IMR-90 (cell line): ENCODE measurements at regions not wholly inside any gene's neighbourhood (a gene's known extent, or its start where the extent isn't known, plus 50 kb on each side); places are given as distances from the start of the nearest gene placed in this dataset.

ENCODE experiments used
- ATAC-seq: fragments of 200-7000 bp; cut with Tn5 transposase; 2 replicates; pipeline ENCODE4 v1.9.1; 2020; ENCODE audit warnings: low read depth, mild to moderate bottlenecking, moderate library complexity
- BruUV-seq: library from RNA; stranded (reverse); fragments of 400-500 nt; replicated peaks from 2 replicates; lab custom pipeline; 2021; lab: Mats Ljungman, UMichigan
- CTCF ChIA-PET: fragments of 300-600 bp; formaldehyde crosslinking; extraction: SDS; loops from one replicate; lab custom pipeline; 2021; ENCODE audit warnings: antibody characterized with exemption; lab: Yijun Ruan, JAX
- POLR2A ChIA-PET: fragments of 300-600 bp; sonication (Branson Sonifier 250); formaldehyde crosslinking; loops from one replicate; lab custom pipeline; 2022; ENCODE audit warnings: antibody characterized with exemption; ENCODE audit not compliant: unreplicated experiment; lab: Charles Lee
- DNase-seq: peaks from one replicate; pipeline ENCODE4 v3.0.0; 2013
- H2AFZ ChIP-seq: replicated peaks from 2 replicates; pipeline ENCODE3; 2013; ENCODE audit warnings: low read length, mild to moderate bottlenecking; ENCODE audit not compliant: poor library complexity
- H2AK5ac ChIP-seq: 2 replicates; pipeline ENCODE4 v1.6.1; 2013; ENCODE audit warnings: low read depth, low read length, inconsistent platforms
- H2AK9ac ChIP-seq: replicated peaks from 2 replicates; pipeline ENCODE3; 2013; ENCODE audit warnings: mild to moderate bottlenecking, low read depth, low read length, moderate library complexity; ENCODE audit not compliant: poor library complexity
- H2BK120ac ChIP-seq: 2 replicates; pipeline ENCODE4 v1.6.1; 2013; ENCODE audit warnings: low read depth, low read length, inconsistent platforms
- H2BK15ac ChIP-seq: 3 replicates; pipeline ENCODE4 v1.6.1; 2013; ENCODE audit warnings: low read depth, low read length, inconsistent platforms
- H2BK20ac ChIP-seq: 2 replicates; pipeline ENCODE4 v1.6.1; 2013; ENCODE audit warnings: low read depth, mild to moderate bottlenecking, inconsistent platforms, low read length, moderate library complexity
- H2BK5ac ChIP-seq: 2 replicates; pipeline ENCODE4 v1.6.1; 2013; ENCODE audit warnings: mild to moderate bottlenecking, low read depth, low read length, inconsistent platforms; ENCODE audit not compliant: poor library complexity, severe bottlenecking
- H3K14ac ChIP-seq: replicated peaks from 2 replicates; pipeline ENCODE4 v1.6.1; 2013; ENCODE audit warnings: low read depth, low read length, inconsistent platforms
- H3K18ac ChIP-seq: 2 replicates; pipeline ENCODE4 v1.6.1; 2013; ENCODE audit warnings: low read depth, low read length, control low read depth
- H3K23ac ChIP-seq: 2 replicates; pipeline ENCODE4 v1.6.1; 2013; ENCODE audit warnings: low read depth, low read length, inconsistent platforms
- H3K27ac ChIP-seq: 2 replicates; pipeline ENCODE4 v1.5.1; 2013; ENCODE audit warnings: mild to moderate bottlenecking, control low read depth, low read length; ENCODE audit not compliant: insufficient read depth
- H3K27me3 ChIP-seq: 2 replicates; pipeline ENCODE4 v1.6.1; 2013; ENCODE audit warnings: low read length; ENCODE audit not compliant: control insufficient read depth, insufficient read depth
- H3K36me3 ChIP-seq: 2 replicates; pipeline ENCODE4 v1.6.1; 2013; ENCODE audit warnings: low read length, mixed read lengths; ENCODE audit not compliant: control insufficient read depth, insufficient read depth
- H3K4ac ChIP-seq: 2 replicates; pipeline ENCODE4 v1.6.1; 2013; ENCODE audit warnings: low read depth, low read length, inconsistent platforms
- H3K4me1 ChIP-seq: 2 replicates; pipeline ENCODE4 v1.6.1; 2013; ENCODE audit warnings: low read length, mixed read lengths; ENCODE audit not compliant: control insufficient read depth, insufficient read depth
- H3K4me2 ChIP-seq: 2 replicates; pipeline ENCODE4 v1.6.1; 2013; ENCODE audit warnings: low read depth, mild to moderate bottlenecking, control low read depth, low read length, moderate library complexity
- H3K4me3 ChIP-seq: 2 replicates; pipeline ENCODE4 v1.5.1; 2013; ENCODE audit warnings: low read depth, mild to moderate bottlenecking, control low read depth, low read length, moderate library complexity; ENCODE audit not compliant: insufficient read depth
- H3K56ac ChIP-seq: 2 replicates; pipeline ENCODE4 v1.6.1; 2013; ENCODE audit warnings: low read length, inconsistent platforms; ENCODE audit not compliant: insufficient read depth; ENCODE audit errors: extremely low read depth
- H3K79me1 ChIP-seq, 2 experiments: 2 replicates each; pipeline ENCODE4 v1.6.1; 2013; ENCODE audit warnings: low read length in 2 of 2, inconsistent platforms in 1 of 2, low read depth in 1 of 2
- H3K9ac ChIP-seq: 2 replicates; pipeline ENCODE4 v1.6.1; 2013; ENCODE audit warnings: low read depth, low read length, control low read depth
- H3K9me1 ChIP-seq: 2 replicates; pipeline ENCODE4 v1.6.1; 2013; ENCODE audit warnings: low read length, inconsistent platforms; ENCODE audit not compliant: insufficient read depth
- H3K9me3 ChIP-seq: 2 replicates; pipeline ENCODE4 v1.6.1; 2013; ENCODE audit warnings: low read length; ENCODE audit not compliant: control insufficient read depth, insufficient read depth
- H4K20me1 ChIP-seq: 2 replicates; pipeline ENCODE4 v1.6.1; 2013; ENCODE audit warnings: low read length, inconsistent platforms; ENCODE audit not compliant: insufficient read depth
- H4K5ac ChIP-seq: 2 replicates; pipeline ENCODE4 v1.6.1; 2013; ENCODE audit warnings: mild to moderate bottlenecking, low read depth, low read length, control low read depth
- H4K8ac ChIP-seq, 2 experiments: 2 replicates each; pipeline ENCODE4 v1.6.1; 2013; ENCODE audit warnings: low read depth in 2 of 2, low read length in 2 of 2, control low read depth in 1 of 2, inconsistent platforms in 1 of 2
- H4K91ac ChIP-seq: 2 replicates; pipeline ENCODE4 v1.6.1; 2013; ENCODE audit warnings: low read depth, low read length, inconsistent platforms; ENCODE audit not compliant: insufficient read depth
- BHLHE40 ChIP-seq: fragments of 150-350 bp; IDR thresholded peaks from 2 replicates; pipeline ENCODE4 v1.6.1; 2016; ENCODE audit warnings: mild to moderate bottlenecking, low read depth, low read length
- CHD1 ChIP-seq: IDR thresholded peaks from 2 replicates; pipeline ENCODE4 v1.6.1; 2012; ENCODE audit warnings: low read depth, low read length, improper control_type of control experiment
- FOS ChIP-seq: fragments of 150-350 bp; IDR thresholded peaks from 2 replicates; pipeline ENCODE4 v1.6.1; 2016; ENCODE audit warnings: low read depth, low read length
- MAFK ChIP-seq: IDR thresholded peaks from 2 replicates; pipeline ENCODE4 v1.6.1; 2012; ENCODE audit warnings: low read depth, low read length, improper control_type of control experiment
- MAZ ChIP-seq: IDR thresholded peaks from 2 replicates; pipeline ENCODE4 v1.6.1; 2012; ENCODE audit warnings: low read depth, mild to moderate bottlenecking, low read length, improper control_type of control experiment, moderate library complexity, borderline replicate concordance
- MXI1 ChIP-seq: IDR thresholded peaks from 2 replicates; pipeline ENCODE4 v1.6.1; 2012; ENCODE audit warnings: low read depth, mild to moderate bottlenecking, low read length, moderate library complexity, borderline replicate concordance
- NFE2L2 ChIP-seq: fragments of 150-350 bp; IDR thresholded peaks from 2 replicates; pipeline ENCODE4 v1.6.1; 2016; ENCODE audit warnings: low read depth, mild to moderate bottlenecking, low read length
- POLR2A ChIP-seq: IDR thresholded peaks from 2 replicates; pipeline ENCODE4 v1.6.1; 2012; ENCODE audit warnings: mild to moderate bottlenecking, low read depth, low read length
- RCOR1 ChIP-seq: IDR thresholded peaks from 2 replicates; pipeline ENCODE4 v1.6.1; 2012; ENCODE audit warnings: mild to moderate bottlenecking, low read length, improper control_type of control experiment; ENCODE audit not compliant: insufficient replicate concordance
- SMC3 ChIP-seq: fragments of 150-350 bp; IDR thresholded peaks from 2 replicates; pipeline ENCODE4 v1.6.1; 2016; ENCODE audit warnings: low read depth, mild to moderate bottlenecking, antibody characterized with exemption, low read length, moderate library complexity
- WGBS, 2 experiments: methylation state at CpG; one replicate each; pipeline versions ENCODE4 v1.1.5 to v1.1.7; 2013; ENCODE audit warnings: missing lambda C conversion rate in 2 of 2; ENCODE audit not compliant: insufficient read length in 1 of 2; ENCODE audit errors: extremely low coverage in 2 of 2; 5-methylcytosine and 5-hydroxymethylcytosine counted together
- dilution Hi-C: fragments of 300-500 bp; cut with HindIII; formaldehyde crosslinking; loops from one replicate; pipeline ENCODE4 v1.14.3; 2018; ENCODE audit warnings: low sequenced_read_pairs; ENCODE audit not compliant: unreplicated experiment
- in situ Hi-C: fragments of 300-500 bp; cut with MboI; formaldehyde crosslinking; loops from 3 replicates; pipeline ENCODE4 v1.14.3; 2019; ENCODE audit warnings: low sequenced_read_pairs, inconsistent platforms, mixed read lengths
- intact Hi-C: fragments of 100-400 bp; cut with micrococcal nuclease; formaldehyde crosslinking; loops from 2 replicates; pipeline ENCODE4 v1.10.0; 2022
- TF ChIP-seq, protein P1 (sequence below): fragments of 150-350 bp; IDR thresholded peaks from 2 replicates; pipeline ENCODE4 v1.6.1; 2016; ENCODE audit warnings: low read depth, mild to moderate bottlenecking, low read length, moderate library complexity, borderline replicate concordance
- TF ChIP-seq, protein P2 (sequence below): conservative IDR thresholded peaks from 2 replicates; pipeline ENCODE4 v1.5.1; 2012; ENCODE audit warnings: mild to moderate bottlenecking, low read depth, low read length, improper control_type of control experiment
- TF ChIP-seq, protein P3 (sequence below): fragments of 150-350 bp; IDR thresholded peaks from 2 replicates; pipeline ENCODE4 v1.6.1; 2017; ENCODE audit warnings: mild to moderate bottlenecking, antibody characterized with exemption, low read length, low read depth

DNA sequence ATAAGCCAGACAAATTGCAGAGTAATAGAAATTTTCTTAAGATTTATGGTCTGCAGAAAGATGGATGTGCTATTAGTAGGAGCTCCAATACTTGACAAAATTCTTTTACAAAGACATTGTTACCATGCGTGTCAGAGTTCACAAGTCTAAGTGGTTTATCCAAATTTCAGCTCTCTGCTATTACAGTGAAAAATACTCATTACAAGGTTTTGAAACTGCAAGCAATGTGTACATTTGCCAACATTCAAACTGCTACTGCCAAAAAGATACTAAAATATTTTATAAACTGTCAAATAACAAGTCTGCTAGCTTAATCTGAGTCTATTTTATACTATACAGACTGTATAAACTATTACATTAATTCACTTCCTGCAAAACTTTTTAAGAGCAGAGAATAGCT lies 1341.5 kb upstream of the ACVR2A start:
- ATAC-seq (no peak), DNase-seq (no peak)
- Histone ChIP-seq H3K4me3 (no peak overlapping the region), H3K4me1 (no peaks in the 10 kb centered on the region), H3K4me2 (no peak overlapping the region), H3K36me3 (no peaks in the 10 kb centered on the region), H2AFZ (no peak overlapping the region), H3K79me1 (no peaks in the 10 kb centered on the region), H3K14ac (no peak overlapping the region), H3K9me3 (no peaks in the 10 kb centered on the region), H2AK5ac (no peak overlapping the region), H2BK15ac (no peak overlapping the region), H3K9ac (no peak overlapping the region), H2BK5ac (no peak overlapping the region), H3K56ac (no peak overlapping the region), H3K27me3 (no peaks in the 10 kb centered on the region), H2BK120ac (no peak overlapping the region), H3K27ac (no peak overlapping the region), H3K23ac (no peak overlapping the region), H2BK20ac (no peak overlapping the region), H4K91ac (no peak overlapping the region), H3K9me1 (no peaks in the 10 kb centered on the region), H4K5ac (no peak overlapping the region), H3K18ac (no peak overlapping the region), H4K20me1 (no peaks in the 10 kb centered on the region), H4K8ac (no peak overlapping the region), H3K4ac (no peak overlapping the region), H2AK9ac (no peak overlapping the region)
- in situ Hi-C loops: no loop called here
- ChIA-PET CTCF (no interaction called here), POLR2A (no interaction called here)
- intact Hi-C loops: no loop called here
- TF ChIP-seq NFE2L2 (no peak), CHD1 (no peak), FOS (no peak), SMC3 (no peak), POLR2A (no peak), RCOR1 (no peak), MAZ (no peak), MAFK (no peak), MXI1 (no peak), BHLHE40 (no peak)
- TF ChIP-seq, protein P1, sequence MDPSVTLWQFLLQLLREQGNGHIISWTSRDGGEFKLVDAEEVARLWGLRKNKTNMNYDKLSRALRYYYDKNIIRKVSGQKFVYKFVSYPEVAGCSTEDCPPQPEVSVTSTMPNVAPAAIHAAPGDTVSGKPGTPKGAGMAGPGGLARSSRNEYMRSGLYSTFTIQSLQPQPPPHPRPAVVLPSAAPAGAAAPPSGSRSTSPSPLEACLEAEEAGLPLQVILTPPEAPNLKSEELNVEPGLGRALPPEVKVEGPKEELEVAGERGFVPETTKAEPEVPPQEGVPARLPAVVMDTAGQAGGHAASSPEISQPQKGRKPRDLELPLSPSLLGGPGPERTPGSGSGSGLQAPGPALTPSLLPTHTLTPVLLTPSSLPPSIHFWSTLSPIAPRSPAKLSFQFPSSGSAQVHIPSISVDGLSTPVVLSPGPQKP: no peak
- TF ChIP-seq, protein P2, sequence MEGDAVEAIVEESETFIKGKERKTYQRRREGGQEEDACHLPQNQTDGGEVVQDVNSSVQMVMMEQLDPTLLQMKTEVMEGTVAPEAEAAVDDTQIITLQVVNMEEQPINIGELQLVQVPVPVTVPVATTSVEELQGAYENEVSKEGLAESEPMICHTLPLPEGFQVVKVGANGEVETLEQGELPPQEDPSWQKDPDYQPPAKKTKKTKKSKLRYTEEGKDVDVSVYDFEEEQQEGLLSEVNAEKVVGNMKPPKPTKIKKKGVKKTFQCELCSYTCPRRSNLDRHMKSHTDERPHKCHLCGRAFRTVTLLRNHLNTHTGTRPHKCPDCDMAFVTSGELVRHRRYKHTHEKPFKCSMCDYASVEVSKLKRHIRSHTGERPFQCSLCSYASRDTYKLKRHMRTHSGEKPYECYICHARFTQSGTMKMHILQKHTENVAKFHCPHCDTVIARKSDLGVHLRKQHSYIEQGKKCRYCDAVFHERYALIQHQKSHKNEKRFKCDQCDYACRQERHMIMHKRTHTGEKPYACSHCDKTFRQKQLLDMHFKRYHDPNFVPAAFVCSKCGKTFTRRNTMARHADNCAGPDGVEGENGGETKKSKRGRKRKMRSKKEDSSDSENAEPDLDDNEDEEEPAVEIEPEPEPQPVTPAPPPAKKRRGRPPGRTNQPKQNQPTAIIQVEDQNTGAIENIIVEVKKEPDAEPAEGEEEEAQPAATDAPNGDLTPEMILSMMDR: no peak
- TF ChIP-seq, protein P3, sequence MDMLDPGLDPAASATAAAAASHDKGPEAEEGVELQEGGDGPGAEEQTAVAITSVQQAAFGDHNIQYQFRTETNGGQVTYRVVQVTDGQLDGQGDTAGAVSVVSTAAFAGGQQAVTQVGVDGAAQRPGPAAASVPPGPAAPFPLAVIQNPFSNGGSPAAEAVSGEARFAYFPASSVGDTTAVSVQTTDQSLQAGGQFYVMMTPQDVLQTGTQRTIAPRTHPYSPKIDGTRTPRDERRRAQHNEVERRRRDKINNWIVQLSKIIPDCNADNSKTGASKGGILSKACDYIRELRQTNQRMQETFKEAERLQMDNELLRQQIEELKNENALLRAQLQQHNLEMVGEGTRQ: no peak
- WGBS, 2 experiments: no CpG with 5 or more reads among the region's 1 CpG
- no TSS peak for BruUV-seq
- dilution Hi-C loops: no loop called here
